NCI-H2196 treated with DMSO at 0.1 percent for 48 hours (cell line): ENCODE measurements at regions not wholly inside any gene's neighbourhood (a gene's known extent, or its start where the extent isn't known, plus 50 kb on each side); places are given as distances from the start of the nearest gene placed in this dataset.
A peak's percentile ranks its signal among the peaks of the same experiment; 100 is the strongest.

Experiments used
- DNase-seq: peaks from one replicate; lab custom pipeline; 2025; ENCODE audit not compliant: unreplicated experiment; lab: John Stamatoyannopoulos, UW

DNA sequence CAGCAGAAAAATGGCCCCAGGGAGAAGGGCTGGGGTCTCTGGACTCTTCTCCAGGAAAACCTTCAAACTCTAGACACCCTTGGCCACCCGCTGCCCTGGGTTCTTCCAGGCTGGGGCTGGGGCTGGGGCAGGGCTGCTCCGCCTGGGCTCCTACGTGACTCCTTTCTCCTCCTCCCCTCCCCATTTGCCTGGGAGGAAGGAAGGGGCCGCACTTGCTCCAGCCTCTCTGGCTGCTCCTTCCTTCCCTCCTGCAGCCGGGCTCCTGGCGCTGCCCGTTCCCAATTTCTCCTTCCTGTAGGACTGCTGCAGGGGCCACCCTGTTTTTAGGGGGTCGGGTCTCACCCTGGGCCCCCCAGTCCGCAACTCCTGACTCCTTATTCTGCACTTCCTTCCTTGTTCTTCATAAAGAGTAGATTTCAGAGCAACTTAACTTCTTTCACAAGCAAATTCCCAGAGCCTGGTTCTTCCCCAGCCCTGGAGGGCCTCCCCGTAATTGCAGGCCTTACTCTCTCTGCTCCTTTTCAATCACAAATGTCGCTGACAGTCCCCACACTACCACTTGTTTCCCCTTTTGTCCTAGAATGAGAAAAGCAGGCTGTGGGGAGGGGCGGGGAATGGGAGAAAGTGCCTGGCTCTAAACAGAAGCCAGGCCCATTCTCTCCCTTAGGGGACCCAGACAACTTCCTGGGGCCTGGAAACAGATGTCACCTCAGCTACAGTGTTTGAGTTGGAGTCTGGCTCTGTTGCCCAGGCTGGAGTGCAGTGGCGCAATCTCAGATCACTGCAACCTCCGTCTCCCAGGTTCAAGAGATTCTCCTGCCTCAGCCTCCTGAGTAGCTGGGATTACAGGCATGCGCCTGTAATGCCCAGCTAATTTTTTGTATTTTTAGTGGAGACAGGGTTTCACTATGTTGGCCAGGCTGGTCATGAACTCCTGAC lies 137.8 kb downstream of the ENGASE start:
- DNase-seq = no peak

DNA sequence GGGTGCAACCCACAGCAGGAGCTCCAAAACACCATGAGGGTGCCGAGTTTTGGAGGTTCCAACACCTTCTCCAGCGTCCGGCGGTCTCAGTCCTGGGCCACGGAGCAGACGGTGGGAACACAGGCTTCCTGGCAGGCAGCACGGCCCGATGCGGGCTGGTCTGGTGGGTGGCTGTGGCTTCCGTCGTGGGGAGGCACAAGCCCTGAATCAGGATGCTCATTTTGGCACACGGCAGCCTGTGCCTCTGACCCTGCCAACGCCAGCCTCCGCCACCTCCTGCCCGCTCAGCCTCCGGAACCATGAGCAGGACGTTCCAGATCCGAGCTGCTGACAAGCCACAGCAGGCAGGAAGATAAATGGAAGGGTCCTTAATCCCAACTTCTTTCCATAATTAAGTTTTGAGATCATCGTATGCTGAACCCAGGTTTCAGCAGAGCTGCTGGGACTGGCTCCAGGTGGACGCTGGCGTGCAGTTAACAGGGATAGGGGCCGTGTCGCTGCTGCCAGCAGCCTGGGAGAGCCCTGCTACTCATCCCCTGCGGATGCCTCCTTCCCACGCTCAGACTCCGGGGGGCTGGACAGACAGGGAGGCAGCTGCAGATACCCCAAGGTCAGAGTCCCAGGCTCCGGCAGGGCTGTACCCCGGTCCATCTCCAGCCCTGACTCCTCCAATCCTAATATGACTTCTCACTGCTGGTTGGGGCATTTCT lies 136.6 kb downstream of the ENGASE start:
- DNase-seq = no peak

DNA sequence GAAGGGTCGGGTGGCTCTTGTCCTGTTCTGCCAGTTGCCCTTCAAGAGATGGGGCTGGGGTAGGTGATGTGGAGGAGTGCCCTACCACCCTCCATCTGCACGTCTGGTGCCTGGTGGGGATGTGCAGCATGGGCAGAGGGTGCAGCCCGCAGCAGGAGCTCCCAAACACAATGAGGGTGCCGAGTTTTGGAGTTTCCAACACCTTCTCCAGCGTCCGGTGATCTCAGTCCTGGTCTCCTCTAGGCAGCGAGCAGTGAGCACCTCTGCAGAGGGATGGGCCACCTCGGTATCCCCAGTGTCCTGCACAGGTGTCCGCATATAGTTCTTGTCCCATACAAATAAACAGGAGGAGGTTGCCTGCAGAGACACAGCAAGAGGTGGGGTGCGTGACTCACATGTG lies 136.0 kb downstream of the ENGASE start:
- DNase-seq = no peak

DNA sequence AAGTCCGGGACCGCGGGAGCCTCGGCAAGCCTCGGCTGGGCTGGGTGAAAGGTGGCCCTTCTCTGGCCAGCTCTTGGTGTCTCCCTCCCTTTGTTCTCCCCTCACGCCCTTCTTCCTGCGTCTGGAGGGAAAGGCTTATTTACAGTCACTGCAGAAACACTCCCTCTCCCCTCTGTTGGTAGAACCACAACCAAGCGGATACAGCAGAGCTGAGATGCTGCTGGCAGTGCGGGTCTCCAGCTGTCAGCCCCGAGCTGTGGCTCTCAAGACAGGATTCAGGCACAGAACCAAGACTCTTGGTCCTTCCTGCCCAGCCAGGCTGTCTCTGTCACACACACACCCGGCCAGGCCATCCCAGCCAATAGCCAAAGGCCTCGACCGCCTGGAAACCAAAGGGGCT lies 133.3 kb downstream of the ENGASE start:
- DNase-seq = no peak

DNA sequence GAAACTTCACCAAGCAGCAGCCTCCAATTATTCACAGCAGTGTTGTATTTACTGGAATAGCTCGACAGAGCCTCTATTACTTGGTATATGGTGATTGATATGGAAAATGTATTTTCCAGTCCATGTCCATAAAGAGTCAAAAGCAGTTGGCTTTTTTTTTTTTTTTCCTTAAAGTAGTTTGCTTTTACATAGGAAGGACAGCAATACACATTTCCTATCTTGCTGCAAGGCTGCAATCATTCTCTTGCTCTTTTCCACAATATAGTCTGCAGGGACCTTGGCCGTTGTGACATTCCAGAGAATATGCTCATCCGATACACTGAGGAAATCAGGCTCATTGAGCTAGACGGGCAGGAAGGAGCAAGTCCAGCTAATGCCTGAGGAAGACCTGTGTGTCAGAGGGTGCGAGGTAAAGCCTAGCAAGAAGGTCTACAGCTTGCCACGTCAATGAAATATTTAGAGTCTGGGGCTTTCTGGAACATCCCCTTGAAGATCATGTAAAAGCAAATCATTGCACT lies 131.1 kb downstream of the ENGASE start:
- DNase-seq = no peak

DNA sequence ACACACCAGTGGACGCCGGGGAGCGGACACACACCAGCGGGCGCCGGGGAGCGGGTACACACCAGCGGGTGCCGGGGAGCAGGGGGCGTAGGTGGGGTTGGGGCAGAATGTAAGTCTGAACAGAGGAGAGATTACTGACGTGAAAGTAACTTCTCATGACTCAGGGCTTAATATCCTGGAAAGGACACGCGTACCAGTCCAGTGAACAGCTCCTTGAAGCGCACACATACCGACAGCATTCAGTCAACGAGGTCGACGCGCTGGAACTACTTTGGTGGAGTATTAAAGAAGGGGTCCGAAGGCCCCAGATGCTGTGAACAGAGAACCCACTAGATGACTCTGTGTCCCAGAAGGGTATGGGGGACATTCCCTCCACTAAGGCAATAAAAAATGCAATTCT lies 129.6 kb downstream of the ENGASE start:
- no peak for DNase-seq

DNA sequence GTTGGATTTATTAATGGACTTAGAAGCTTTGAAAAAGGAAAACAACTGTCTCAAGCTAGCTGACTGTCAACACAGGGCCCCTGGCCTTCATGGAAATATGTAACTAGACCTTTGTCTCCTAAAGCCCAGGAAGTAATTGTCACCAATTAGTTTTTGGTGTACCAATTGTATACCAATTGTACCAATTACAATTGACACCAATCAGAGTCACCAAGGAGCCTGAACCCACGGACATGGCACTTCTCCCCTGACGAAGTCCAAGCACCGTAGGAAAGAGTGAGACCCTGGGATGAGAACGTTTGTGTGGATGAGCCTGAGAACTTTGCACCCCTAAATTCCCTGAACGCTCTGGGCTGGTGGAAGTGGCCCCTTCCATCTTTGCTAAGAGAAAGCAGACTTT lies 129.0 kb downstream of the ENGASE start:
- DNase-seq = no peak

DNA sequence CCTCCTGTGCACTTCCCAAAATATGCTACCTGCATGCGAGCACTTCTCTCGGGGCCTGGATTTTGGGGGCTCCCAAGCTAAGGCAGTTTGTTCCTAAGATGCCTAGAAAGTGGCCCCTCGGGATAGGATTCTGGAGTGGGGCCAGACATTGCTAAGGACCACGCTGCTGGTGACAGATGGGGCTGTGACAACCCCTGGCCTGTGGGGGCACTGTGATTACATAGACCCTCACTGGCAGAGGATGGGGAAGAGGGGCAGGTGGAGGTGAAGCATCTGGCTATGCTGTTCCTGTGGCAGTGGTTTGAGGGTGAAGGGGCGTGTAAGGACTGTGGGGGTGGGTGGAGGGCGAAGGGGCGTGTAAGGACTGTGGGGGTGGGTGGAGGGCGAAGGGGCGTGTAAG lies 128.4 kb downstream of the ENGASE start:
- DNase-seq = no peak

DNA sequence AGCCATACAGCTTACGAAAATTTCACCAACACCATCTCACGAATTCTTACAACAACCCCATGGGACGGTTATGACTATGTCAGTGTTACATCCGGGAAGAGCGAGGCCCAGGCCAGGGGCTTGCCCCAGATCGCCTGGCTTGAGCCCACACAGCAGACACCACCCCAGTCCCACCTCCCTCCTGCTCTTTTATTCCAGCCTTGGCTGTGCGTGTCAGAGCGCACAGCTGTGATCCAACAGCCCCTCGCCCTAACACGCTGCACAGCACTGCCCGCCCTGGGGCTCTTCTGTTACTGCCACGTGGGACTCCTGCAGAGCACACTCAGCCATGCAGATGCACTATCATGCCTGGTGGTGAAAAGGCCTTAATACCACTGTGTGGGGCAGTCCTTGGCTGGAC lies 127.9 kb downstream of the ENGASE start:
- DNase-seq = no peak

DNA sequence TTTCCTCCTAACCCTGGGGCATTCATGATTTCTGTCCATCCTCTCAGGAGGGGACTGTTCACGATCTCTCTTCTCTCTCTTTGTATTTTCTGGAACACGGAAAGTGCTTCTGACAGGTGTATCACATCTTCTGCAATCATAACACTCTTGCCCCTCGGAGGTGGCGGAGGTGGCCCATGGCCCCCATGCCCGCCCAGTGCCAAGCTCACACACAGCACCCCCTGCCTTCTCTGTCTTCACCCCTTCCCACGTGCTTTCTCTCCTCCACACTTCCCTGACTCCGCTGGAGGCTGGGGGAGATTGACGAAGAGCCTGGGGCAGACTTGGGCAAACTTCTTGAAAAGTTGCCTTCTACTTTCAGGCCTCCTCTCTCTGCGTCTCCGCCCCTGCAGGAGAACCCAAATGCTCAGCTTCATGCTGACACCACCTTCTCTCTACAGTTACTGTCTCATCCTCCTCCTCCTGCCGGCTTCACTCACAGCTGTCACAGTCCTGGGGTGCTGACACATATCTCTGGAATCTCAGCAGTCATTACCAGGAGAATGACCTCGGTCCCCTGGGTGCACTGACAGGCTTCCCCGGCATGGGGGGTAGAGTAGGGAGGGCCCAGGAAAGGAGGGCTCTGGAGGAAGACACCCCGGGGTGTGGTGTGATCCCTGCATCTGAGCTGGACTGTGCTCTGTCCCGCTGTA lies 127.1 kb downstream of the ENGASE start:
- no peak for DNase-seq

DNA sequence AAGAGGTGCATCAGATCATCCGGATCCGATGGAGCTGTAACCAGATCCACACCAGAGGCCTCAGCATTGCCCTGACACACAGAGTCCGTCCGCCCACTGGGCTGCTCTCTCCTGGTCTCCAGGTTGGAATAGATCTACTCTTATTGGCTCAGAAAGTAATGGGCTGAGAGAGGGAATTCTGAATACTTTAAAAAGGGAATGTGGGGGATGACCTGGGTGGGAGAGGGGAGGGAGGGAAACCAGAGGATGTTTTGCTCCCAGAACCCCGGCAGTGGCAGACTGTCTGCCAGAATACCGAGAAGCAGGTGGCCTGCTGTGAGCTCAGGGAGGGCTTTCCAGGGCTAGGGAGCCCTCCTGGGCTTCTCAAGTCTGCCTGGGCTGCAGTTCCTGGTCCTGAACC lies 126.5 kb downstream of the ENGASE start:
- DNase-seq = no peak

DNA sequence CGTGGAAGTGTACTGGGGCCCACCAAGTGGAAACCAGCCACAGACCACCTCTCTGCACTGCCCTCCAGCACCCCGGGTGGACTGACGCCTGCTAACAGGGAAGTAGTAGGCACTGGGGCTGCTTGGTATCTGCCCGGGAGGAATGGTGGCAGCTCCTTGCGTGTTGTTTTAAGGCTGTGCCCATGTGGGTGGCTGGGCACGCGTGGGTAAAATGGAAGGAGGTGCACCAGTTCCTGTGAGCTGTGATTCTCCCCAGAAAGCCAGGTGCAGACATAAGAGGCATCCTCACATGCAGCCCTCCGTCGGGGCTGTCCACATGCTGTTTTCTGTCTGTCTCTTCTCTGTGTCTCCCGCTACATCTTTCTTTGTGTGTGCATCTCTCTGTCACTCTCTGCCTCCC lies 122.3 kb downstream of the ENGASE start:
- DNase-seq = no peak

DNA sequence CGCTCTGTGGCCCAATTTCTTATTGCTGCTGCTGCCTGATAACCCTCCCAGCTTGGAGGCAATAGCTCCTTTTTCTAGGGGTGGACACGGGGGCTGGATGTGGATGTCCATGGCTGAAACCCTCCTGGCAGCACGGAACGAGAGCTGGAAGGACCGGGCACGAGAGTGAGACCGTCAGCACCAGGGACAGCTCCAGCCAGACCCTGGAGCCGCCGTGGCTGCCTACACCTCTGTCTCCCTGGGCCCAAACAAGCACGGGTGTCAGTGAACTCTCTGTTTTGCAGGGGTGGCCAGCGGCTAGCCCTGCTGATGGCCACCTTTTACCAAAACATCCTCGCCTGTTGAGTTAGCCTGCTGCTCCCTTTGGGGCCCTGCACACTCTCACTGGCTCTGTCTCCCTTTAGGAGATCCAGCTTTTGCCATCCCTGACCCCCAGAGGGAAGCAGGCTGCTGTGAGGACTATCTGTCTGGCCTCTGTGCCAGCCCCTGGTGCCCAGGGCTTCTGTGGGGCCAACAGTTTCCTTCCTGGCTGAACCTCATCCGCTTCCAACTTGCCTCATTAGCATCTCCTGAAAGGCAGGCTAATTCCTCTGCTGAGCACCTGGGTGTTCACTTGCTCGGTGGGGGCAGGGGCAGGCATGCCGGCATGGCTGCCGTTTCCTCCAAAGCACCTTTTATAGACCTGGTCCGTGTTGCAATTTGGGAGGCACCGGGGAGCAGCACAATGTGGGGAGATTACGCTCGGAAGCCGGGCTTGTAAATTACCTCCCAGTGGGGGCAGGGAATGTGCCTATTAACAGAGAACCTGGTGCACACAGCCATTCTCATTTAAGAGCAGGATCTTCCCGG lies 118.1 kb downstream of the ENGASE start:
- DNase-seq = no peak

DNA sequence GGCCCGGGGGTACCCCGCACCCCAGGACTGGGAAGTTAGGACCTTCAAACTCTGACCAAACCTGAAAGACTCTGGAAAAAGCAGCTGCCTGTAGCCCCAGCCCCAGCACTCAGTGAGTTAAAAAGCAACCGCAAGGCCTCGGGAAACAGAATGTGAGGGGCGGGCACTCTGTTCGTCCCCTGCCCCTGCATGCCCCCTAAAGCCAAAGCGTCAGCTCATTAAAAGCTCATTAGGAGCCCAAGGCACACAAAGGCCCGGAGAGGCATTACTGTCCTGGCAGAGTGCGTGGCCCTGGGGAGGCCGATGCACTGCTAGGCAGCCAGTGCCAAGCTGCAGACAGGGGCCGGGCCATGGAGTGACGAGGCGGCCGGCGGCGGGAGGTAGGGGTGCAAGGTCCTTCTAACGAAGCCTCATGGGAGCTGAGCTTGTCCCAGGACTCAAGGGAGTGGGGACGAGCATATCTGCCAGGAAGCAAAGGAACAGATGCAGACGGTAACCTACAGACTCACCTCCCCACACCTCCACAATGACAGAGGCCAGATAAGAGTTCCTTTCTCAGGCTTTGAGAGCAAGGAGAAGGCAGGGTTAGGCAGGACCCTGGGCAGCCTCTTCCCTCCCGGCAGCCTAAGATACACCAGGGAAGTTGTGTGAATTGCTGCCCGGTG lies 116.8 kb downstream of the ENGASE start:
- DNase-seq = no peak

DNA sequence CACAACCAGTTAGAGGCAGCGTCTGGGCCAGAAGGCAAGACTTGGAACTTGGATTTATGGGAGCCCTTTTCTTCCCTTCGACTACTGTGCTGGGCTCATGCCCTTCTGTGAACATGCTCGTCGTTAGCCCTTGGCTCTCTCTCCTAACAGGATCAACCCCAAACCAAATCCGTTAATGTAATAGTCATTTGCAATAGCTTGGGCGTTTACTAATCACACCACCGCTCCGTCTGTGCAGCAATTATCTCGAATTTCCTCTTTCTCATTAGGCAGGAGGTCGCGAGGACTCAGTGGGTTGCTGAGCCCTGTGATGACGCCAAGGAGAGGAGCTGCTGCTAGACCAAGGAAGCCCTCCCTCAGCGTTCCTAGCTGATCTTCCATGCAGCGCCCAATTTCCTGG lies 114.7 kb downstream of the ENGASE start:
- DNase-seq = no peak

DNA sequence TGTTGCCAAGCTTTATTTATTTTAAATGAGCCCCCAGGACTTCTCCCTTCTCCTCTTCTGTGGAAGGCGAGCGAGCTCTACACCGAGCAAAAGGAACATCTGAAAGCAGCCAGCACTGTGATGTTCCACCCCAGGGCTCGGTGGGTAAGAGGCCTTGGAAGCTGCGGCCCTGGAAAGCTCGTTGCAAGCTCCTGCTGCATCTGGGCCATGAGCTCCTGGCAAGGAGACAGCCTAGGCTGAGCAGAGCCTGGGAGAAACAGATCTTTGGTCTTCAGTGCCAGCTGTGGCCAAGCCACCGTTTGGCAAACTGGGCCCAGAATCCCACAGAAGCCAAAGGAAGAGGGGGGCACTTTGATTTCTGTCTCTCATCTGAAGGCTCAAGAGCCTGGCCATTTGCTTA lies 114.1 kb downstream of the ENGASE start:
- no peak for DNase-seq

DNA sequence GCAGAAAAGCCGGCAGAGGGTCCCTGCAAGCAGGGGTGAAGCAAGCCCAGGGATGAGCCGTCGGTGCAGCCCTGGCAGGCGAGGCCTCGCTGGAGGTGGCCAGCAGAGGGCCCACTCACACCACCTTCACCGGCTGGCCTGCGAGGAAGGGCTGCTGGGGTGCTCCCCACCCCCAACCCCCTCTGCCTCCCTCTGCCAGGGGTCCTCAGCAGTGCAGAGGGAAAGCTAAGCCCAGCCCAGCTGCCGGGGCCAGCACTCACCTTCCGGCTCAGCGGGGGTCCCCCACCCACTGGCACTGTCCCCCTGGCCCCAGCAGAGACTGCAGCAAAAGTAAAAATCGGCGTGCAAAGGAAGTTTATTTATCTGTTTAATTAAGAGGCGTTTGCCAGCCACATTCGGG lies 113.4 kb downstream of the ENGASE start:
- DNase-seq = peak; percentile 8

DNA sequence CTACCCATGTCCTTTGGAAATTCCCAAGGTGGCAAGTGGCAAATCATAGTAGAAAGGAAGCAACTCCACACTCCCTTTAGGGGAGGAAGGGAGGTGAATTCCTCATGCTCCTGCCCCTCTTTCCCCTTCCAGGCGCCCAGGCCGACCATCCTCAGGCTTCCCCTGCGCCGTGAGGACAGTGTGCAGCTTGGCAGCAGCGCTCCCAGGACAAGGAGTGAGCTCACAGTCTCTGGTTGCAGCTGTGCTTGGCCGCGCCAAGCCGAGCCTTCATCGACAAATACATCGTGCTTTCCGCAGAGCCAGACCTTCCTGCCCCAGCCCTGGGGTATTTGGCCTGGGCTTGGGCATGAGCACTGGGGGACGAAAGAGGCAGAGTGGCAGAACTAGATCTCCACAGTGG lies 112.6 kb downstream of the ENGASE start:
- no peak for DNase-seq

DNA sequence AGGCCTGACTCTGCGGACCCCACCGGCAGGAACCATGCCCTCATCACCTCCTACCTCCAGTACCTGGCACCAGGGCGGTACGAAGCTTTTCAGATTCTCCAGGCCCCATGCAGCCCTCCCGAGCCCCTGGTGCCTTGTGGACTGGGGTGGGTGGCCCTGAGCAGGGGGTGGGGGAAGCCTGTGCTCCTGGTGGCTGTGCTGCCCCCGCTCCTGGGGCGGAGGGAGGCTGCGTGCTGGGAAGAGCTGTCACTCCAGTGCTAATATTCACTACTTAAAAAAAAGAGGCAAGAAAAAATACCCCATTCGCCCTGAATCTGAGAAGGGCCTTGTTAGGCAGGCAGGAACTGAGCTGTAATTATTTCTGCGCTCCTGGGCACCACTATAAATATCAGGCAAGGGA lies 111.8 kb downstream of the ENGASE start:
- DNase-seq = no peak

DNA sequence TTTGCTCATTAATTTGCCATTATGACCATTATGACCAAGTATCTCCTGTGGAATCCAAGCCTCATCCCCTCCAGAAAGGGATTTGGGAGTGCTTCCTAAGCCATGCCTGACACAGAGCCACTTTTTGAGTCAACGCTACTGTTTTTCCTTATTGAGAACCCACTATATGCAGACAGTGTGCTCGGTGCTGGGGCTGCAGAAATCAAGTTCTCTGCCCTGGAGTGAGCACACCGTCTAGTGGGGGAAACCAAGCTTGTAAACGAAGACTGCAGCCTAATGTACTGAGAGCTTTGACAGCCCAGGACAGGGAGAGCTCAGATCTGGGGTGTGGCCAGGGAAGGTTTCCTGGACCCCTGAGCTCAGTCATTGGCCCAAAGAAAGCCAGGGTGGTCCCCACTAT lies 111.0 kb downstream of the ENGASE start:
- no peak for DNase-seq
